ENCODE measurements at regions not wholly inside any gene's neighbourhood (a gene's known extent, or its start where the extent isn't known, plus 50 kb on each side); places are given as distances from the start of the nearest gene placed in this dataset.

DNA sequence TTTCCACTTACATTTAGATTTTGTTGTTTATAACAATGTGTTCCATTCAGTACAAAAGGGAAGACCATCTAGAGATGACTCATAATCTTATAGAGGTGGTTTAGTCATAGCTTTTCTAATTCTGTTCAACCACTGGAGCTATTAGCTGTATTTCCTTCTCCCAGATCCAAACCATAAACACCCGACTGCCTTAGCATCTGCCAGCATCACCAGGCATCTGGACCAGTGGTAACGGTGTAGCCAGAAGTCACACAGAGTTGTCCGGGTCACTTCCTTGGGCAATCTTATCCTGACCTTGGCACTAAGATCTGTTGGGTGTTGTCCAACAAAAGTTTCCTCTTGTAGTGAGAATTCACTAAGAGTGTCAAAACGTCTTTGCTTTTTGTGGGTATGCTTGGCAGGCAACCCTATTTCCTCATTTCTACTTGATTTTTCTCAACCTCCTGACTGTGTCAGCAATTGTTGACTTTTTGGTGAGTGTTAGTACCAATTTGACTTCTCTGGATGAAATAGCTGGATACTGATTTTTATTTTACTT lies 372.1 kb upstream of the B3GALT2 start:
- peak; percentile 5; the same call in 1 of the 2 replicates for TF ChIP-seq TOX (CRISPR knock-in tag; IDR thresholded peaks at IDR 0.05; ENCODE audit: borderline replicate concordance)
- no peak for TF ChIP-seq BACH2 (CRISPR knock-in tag; IDR thresholded peaks at IDR 0.05; ENCODE audit: borderline replicate concordance)
- peak; percentile 93 for ATAC-seq

DNA sequence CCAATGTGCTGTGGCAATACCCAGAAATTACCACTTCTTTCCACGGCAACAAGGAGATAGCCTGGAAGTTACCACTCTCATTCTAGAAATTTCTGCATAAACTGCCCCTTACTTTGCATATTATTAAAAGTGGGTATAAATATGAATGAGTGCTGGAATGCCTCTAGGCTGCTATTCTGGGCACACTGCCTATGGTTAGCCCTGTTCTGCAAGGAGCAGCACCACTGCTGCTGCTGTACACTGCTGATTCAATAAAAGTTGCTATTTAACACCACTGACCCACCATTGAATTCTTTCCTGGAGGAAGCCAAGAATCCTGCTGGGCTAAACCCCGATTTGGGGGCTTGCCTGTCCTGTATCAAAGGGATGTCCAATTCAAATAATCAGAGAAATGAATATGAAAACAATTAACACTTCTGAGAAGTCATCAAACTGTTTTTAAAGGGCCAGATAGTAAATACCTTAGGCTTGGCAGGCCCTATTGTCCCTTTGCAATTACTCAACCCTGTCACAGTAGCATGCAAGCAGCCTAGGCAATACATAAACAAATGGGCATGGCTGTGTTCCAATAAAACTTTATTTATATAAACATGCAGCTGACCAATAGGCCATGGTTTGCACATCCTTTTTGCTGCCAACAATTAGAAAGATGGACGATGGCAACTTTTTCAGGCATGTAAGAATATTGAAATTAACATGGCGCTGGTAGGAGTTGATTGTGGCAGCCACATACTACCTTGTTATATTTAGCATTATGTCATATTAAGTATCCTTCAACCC lies 369.4 kb upstream of the B3GALT2 start:
- ATAC-seq = no peak

DNA sequence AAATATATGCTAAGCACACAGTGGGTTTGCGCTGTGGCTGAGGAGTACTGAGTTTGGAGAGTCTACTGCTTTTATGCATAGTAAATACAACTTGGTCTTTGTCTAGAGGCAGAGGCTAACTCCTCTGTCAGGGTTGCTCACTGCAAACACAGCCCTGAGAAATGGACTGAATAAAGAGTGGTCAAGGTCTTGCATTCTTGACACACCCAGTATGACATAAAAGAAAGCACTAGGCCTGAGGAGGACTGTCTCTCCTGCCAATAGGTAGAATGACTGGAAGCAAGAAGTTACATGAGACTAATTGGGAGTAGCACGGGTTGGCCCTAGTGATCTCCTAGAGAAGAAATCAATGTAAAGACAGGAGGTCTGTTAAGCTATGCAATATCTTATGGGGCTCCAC lies 367.2 kb upstream of the B3GALT2 start:
- no peak for ATAC-seq
- TF ChIP-seq ZC3H10 (CRISPR knock-in tag; IDR thresholded peaks at IDR 0.05) (no peak), TCF4 (CRISPR knock-in tag; IDR thresholded peaks at IDR 0.05; ENCODE audit: borderline replicate concordance) (no peak), ZFP3 (CRISPR knock-in tag; IDR thresholded peaks at IDR 0.05) (no peak), ZFP30 (CRISPR knock-in tag; IDR thresholded peaks at IDR 0.05) (no peak), BACH2 (CRISPR knock-in tag; IDR thresholded peaks at IDR 0.05; ENCODE audit: borderline replicate concordance) (no peak), ARNTL (CRISPR knock-in tag; IDR thresholded peaks at IDR 0.05; ENCODE audit: borderline replicate concordance, low read depth) (no peak), CSDC2 (CRISPR knock-in tag; IDR thresholded peaks at IDR 0.05) (no peak), RARB (CRISPR knock-in tag; IDR thresholded peaks at IDR 0.05) (no peak), ZNF8 (CRISPR knock-in tag; IDR thresholded peaks at IDR 0.05) (no peak), ESRRG (CRISPR knock-in tag; IDR thresholded peaks at IDR 0.05) (no peak), ZNF70 (CRISPR knock-in tag; IDR thresholded peaks at IDR 0.05) (no peak), GLIS3 (CRISPR knock-in tag; IDR thresholded peaks at IDR 0.05) (no peak), SNAI2 (CRISPR knock-in tag; IDR thresholded peaks at IDR 0.05) (no peak), OSR1 (CRISPR knock-in tag; IDR thresholded peaks at IDR 0.05) (no peak), PPARA (CRISPR knock-in tag; IDR thresholded peaks at IDR 0.05; ENCODE audit: borderline replicate concordance) (no peak), ISL1 (CRISPR knock-in tag; IDR thresholded peaks at IDR 0.05) (no peak)
- TF ChIP-seq, protein P1, sequence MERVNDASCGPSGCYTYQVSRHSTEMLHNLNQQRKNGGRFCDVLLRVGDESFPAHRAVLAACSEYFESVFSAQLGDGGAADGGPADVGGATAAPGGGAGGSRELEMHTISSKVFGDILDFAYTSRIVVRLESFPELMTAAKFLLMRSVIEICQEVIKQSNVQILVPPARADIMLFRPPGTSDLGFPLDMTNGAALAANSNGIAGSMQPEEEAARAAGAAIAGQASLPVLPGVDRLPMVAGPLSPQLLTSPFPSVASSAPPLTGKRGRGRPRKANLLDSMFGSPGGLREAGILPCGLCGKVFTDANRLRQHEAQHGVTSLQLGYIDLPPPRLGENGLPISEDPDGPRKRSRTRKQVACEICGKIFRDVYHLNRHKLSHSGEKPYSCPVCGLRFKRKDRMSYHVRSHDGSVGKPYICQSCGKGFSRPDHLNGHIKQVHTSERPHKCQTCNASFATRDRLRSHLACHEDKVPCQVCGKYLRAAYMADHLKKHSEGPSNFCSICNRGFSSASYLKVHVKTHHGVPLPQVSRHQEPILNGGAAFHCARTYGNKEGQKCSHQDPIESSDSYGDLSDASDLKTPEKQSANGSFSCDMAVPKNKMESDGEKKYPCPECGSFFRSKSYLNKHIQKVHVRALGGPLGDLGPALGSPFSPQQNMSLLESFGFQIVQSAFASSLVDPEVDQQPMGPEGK (CRISPR knock-in tag; IDR thresholded peaks at IDR 0.05; ENCODE audit: borderline replicate concordance) = no peak
- TF ChIP-seq, protein P2, sequence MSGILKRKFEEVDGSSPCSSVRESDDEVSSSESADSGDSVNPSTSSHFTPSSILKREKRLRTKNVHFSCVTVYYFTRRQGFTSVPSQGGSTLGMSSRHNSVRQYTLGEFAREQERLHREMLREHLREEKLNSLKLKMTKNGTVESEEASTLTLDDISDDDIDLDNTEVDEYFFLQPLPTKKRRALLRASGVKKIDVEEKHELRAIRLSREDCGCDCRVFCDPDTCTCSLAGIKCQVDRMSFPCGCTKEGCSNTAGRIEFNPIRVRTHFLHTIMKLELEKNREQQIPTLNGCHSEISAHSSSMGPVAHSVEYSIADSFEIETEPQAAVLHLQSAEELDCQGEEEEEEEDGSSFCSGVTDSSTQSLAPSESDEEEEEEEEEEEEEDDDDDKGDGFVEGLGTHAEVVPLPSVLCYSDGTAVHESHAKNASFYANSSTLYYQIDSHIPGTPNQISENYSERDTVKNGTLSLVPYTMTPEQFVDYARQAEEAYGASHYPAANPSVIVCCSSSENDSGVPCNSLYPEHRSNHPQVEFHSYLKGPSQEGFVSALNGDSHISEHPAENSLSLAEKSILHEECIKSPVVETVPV (CRISPR knock-in tag; IDR thresholded peaks at IDR 0.05) = no peak
- TF ChIP-seq, protein P3, sequence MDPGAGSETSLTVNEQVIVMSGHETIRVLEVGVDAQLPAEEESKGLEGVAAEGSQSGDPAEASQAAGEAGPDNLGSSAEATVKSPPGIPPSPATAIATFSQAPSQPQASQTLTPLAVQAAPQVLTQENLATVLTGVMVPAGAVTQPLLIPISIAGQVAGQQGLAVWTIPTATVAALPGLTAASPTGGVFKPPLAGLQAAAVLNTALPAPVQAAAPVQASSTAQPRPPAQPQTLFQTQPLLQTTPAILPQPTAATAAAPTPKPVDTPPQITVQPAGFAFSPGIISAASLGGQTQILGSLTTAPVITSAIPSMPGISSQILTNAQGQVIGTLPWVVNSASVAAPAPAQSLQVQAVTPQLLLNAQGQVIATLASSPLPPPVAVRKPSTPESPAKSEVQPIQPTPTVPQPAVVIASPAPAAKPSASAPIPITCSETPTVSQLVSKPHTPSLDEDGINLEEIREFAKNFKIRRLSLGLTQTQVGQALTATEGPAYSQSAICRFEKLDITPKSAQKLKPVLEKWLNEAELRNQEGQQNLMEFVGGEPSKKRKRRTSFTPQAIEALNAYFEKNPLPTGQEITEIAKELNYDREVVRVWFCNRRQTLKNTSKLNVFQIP (CRISPR knock-in tag; IDR thresholded peaks at IDR 0.05; ENCODE audit: borderline replicate concordance, low read depth) = no peak

More for the DNA sequence above, 369.4 kb upstream of the B3GALT2 start:
- no peak for TF ChIP-seq ARNTL (CRISPR knock-in tag; IDR thresholded peaks at IDR 0.05; ENCODE audit: borderline replicate concordance, low read depth)
- TF ChIP-seq, protein P4, sequence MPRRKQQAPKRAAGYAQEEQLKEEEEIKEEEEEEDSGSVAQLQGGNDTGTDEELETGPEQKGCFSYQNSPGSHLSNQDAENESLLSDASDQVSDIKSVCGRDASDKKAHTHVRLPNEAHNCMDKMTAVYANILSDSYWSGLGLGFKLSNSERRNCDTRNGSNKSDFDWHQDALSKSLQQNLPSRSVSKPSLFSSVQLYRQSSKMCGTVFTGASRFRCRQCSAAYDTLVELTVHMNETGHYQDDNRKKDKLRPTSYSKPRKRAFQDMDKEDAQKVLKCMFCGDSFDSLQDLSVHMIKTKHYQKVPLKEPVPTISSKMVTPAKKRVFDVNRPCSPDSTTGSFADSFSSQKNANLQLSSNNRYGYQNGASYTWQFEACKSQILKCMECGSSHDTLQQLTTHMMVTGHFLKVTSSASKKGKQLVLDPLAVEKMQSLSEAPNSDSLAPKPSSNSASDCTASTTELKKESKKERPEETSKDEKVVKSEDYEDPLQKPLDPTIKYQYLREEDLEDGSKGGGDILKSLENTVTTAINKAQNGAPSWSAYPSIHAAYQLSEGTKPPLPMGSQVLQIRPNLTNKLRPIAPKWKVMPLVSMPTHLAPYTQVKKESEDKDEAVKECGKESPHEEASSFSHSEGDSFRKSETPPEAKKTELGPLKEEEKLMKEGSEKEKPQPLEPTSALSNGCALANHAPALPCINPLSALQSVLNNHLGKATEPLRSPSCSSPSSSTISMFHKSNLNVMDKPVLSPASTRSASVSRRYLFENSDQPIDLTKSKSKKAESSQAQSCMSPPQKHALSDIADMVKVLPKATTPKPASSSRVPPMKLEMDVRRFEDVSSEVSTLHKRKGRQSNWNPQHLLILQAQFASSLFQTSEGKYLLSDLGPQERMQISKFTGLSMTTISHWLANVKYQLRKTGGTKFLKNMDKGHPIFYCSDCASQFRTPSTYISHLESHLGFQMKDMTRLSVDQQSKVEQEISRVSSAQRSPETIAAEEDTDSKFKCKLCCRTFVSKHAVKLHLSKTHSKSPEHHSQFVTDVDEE (CRISPR knock-in tag; IDR thresholded peaks at IDR 0.05) = no peak
- no peak for TF ChIP-seq GLIS3 (CRISPR knock-in tag; IDR thresholded peaks at IDR 0.05)
- no peak for TF ChIP-seq SNAI2 (CRISPR knock-in tag; IDR thresholded peaks at IDR 0.05)
- no peak for TF ChIP-seq ZNF565 (CRISPR knock-in tag; conservative IDR thresholded peaks at IDR 0.05; ENCODE audit: low read depth)
- TF ChIP-seq PPARA (CRISPR knock-in tag; IDR thresholded peaks at IDR 0.05; ENCODE audit: borderline replicate concordance) = no peak
- TF ChIP-seq TCF4 (CRISPR knock-in tag; IDR thresholded peaks at IDR 0.05; ENCODE audit: borderline replicate concordance) = no peak
- TF ChIP-seq, protein P2 (CRISPR knock-in tag; IDR thresholded peaks at IDR 0.05) = no peak
- no peak for TF ChIP-seq BACH2 (CRISPR knock-in tag; IDR thresholded peaks at IDR 0.05; ENCODE audit: borderline replicate concordance)
- TF ChIP-seq ISL1 (CRISPR knock-in tag; IDR thresholded peaks at IDR 0.05) = no peak
- TF ChIP-seq, protein P5, sequence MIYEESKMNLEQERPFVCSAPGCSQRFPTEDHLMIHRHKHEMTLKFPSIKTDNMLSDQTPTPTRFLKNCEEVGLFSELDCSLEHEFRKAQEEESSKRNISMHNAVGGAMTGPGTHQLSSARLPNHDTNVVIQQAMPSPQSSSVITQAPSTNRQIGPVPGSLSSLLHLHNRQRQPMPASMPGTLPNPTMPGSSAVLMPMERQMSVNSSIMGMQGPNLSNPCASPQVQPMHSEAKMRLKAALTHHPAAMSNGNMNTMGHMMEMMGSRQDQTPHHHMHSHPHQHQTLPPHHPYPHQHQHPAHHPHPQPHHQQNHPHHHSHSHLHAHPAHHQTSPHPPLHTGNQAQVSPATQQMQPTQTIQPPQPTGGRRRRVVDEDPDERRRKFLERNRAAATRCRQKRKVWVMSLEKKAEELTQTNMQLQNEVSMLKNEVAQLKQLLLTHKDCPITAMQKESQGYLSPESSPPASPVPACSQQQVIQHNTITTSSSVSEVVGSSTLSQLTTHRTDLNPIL (CRISPR knock-in tag; IDR thresholded peaks at IDR 0.05; ENCODE audit: low read depth) = no peak
- no peak for TF ChIP-seq ZFP30 (CRISPR knock-in tag; IDR thresholded peaks at IDR 0.05)
